ENCODE measurements at regions not wholly inside any gene's neighbourhood (a gene's known extent, or its start where the extent isn't known, plus 50 kb on each side); places are given as distances from the start of the nearest gene placed in this dataset.

DNA sequence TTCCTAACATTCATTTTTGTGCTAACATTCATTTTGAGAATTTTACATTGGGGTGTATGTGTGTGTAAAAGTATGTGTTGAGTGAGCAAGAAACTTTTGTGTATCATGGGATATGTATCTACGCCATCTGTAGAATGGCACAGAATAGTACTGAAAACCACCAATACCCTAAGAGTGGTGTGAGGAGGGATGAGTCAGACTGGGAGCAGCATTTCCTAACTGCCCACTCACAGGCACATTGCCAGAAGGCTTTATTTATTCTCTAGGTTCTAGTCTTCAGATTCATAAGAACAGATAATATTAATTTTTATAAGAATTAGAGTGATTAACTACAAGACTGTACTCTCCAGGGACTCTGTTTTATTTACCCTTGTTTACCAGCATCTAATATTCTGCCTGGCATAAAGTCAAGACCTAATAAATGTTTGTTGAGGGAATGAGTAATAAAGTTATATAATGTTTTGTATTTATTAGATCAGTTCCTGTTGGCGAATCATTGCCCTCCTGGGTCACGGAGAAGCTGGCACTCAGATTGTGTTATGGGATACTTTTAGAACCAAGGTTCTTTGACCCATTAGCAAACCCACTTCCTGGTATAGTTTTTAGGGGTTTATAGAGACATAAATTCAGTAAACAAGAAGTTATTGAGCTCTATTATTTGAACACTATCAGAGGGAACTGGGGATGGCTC lies 159.1 kb upstream of the PPP2R2B start:
- DNase-seq, result no peak

GRCh38 chr5:147040856-147041255 lies 162.3 kb upstream of the PPP2R2B start:
- no peak for DNase-seq

DNA sequence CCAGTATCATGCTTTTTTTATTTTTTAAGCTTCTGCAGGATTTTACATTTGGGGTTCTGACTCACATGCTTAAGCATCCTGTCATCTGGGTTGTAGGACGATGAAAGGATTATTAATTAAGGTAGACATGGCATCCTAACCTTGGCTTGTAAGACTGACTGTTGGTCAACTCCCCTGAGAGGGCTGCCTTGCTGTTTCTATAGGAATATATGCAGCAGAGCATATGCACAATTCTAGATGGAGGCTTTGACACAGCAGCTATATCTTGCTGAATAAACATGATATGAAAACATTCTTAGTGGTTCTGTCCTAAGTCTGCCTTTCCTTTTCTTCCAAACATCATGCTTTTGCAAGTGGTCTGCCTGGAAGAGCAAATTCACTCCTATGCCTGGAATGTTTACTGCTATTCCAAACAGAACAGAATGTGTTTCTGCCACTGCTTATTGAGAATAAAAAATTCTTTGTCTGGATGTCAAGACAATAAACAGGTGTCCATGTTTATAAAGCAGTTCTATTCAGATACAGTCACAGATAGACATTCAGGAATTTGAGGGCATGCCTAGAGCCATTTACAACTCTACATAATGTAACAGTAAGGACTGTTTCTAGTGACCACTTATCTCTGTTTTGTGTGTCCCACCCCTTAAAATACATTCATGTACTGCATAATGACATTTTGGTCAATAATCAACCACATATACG lies 166.2 kb upstream of the PPP2R2B start:
- no peak for DNase-seq

- no peak for DNase-seq
Observed at GRCh38 chr5:147045290-147045689, 166.7 kb upstream of the PPP2R2B start.

- no peak for DNase-seq
Observed at GRCh38 chr5:147046281-147046680, 167.7 kb upstream of the PPP2R2B start.

GRCh38 chr5:147046894-147047293 lies 168.3 kb upstream of the PPP2R2B start:
- DNase-seq, result no peak

DNA sequence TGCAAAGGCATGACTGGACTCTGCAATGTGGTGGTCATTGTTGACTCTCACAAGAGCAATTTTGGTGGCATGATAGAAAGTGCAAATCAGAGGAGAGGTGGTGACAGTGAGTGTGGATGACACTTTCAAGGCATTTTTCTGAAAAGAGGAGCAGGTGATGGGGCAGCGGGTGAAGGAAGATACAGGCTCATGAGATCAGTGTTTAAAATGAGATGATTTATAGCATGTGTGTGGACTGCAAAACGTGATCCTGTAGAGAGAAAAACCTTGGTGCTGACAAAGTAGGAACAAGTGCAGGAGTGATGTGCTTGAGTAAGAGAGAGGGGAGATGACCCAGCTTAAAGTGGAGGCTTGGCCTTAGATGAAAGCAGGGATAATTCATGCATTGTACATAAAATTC lies 171.2 kb upstream of the PPP2R2B start:
- DNase-seq, result no peak

GRCh38 chr5:147050172-147050571 lies 171.6 kb upstream of the PPP2R2B start:
- DNase-seq, result no peak

DNA sequence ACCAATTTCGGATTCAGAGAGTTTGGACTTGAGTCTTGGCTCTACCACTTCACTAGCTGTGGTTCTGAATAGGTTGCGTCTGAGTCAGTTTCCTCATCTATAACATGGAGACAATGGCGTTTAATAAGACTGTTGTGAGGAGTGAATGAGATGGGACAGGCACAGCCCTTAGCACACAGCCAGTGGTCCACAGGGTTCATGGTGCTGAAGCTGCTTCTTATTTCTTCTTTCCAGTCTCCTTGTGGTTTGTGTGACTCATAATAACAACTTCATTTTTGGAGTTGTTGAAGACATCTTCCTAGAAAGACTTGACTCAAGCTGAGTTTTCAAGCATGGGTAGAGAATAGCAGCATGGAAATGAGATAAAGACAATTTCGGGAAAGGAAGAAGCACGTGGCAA lies 172.6 kb upstream of the PPP2R2B start:
- DNase-seq, result no peak

- no peak for DNase-seq
Observed at GRCh38 chr5:147052519-147052918, 174.0 kb upstream of the PPP2R2B start.

- DNase-seq, result no peak
Observed at GRCh38 chr5:147055089-147055826, 176.7 kb upstream of the PPP2R2B start.

DNA sequence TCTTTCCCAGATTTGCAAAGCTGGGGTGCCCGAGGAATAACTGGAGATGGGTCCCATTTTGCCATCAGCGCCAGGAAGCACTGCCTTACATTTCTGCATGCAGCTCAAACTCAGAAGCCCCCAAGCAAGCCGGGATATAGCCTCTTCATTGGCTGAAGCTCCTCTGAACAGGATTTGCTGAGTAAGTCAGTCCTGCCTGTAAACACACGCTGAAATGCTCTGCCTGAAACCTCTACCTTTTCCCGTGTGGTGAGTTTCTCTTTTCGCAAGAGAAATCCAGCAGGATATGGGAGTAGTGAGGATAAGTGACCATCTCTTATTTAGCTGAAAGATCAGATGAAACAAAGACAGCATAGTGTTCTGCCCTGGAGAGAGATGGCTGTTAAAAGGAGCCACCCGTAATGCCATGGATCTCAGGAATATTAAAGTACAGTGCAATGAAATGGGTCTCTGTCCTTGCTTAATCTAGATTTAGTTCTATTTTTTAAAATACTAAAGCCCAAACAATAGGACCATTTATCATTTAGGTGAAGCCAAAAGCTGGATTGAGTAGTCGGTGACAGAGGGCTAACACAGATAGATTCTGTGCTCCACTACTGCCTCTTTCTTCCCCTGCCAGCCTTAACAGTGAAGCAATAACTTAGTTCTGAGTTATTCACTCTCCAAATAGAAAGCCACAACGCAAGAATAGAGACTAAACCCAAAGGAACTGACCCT lies 177.5 kb upstream of the PPP2R2B start:
- no peak for DNase-seq

DNA sequence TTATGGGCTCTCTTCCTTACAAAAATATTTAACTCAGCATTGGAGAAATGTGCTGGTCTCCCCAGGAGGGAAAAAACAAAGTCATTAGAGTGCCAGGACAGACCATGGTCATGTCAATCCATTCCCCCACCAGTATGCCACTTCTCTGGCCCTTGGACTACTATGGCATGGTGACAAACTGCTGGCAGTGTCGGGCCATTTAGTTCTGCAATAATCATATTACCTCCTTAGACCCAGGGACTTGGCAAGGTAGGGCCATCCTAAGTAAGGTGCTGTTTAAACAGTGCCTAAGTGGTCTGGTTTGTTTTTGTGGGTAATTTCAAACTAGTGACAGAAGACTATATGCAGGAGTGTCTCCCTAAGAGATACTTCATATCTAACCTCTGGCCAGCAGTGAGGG lies 177.8 kb upstream of the STK32A start:
- DNase-seq, result no peak

GRCh38 chr5:147061431-147061830 lies 173.4 kb upstream of the STK32A start:
- no peak for DNase-seq

GRCh38 chr5:147062427-147062826 lies 172.4 kb upstream of the STK32A start:
- no peak for DNase-seq

DNA sequence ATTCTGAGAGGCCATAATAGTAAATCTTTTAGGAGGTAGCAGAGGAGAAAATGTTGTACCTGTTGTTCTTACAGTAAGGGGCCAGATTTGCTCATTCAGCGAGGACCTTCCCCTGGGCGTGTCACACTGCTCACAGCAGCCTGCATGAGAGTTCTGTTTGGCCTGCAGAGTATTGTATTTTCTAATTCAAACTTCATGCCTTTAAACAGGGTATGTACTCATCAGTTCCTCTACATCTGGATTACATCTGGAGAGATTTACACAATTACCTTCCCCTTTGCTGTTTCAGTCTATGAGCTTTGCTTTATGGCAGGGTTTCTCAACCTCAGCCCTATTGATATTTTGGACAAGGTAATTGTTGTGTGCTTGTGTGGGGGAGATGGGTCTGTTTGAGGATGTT lies 170.9 kb upstream of the STK32A start:
- no peak for DNase-seq

DNA sequence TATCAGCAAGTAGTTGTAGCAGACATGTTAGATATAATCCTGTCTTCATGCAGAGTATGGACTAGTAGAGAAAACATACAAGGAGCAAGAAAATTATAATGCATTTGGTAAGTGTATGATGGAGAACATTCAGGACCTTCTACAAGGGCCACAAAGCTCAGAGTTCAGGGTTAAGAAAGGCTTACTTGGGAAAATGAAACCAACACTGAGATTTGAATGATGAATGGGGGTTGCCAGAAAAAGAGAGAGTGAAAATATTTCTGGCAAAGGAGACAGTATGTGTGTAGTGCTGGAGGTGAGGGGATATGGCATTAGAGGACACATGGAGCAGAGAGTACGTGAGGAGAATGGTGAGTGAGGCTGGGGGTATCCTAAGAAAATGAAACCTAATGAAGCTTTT lies 169.8 kb upstream of the STK32A start:
- no peak for DNase-seq

GRCh38 chr5:147068998-147069397 lies 165.8 kb upstream of the STK32A start:
- no peak for DNase-seq

- no peak for DNase-seq
Observed at GRCh38 chr5:147072622-147073021, 162.2 kb upstream of the STK32A start.

DNA sequence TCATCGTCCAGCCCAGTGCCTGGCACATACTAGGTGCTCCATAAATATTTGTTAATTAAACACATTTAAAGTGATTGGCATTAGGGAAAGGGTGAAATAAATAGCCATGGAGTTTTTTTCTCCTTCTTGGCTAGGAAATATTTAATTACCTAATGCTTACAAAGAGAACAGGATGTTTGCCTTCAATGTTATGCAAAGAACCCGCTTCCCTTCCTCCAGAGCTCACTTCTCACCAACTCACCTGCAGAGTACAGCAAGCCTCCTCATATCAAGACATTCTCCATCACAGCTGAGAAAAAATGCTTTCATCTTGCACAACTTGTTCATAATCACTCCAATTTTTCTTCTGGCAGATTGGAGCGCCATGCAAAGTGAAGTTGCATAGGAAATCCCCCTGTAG lies 161.7 kb upstream of the STK32A start:
- no peak for DNase-seq

GRCh38 chr5:147075187-147075586 lies 159.6 kb upstream of the STK32A start:
- DNase-seq, result no peak

- no peak for DNase-seq
Observed at GRCh38 chr5:147080391-147080790, 154.4 kb upstream of the STK32A start.

GRCh38 chr5:147081311-147081764 lies 153.5 kb upstream of the STK32A start:
- no peak for DNase-seq

Data from activated gamma-delta T cell treated with Interleukin-2 at 50 U/mL for 16 hours (primary cell).